K562 (cell line): ENCODE measurements at regions not wholly inside any gene's neighbourhood (a gene's known extent, or its start where the extent isn't known, plus 50 kb on each side); places are given as distances from the start of the nearest gene placed in this dataset.

ENCODE experiments used
- ATAC-seq: fragments of 200-7000 bp; cut with Tn5 transposase; 3 replicates; pipeline ENCODE4 v1.9.1; 2020; ENCODE audit warnings: moderate library complexity
- BruUV-seq: library from RNA; stranded (reverse); fragments of 400-500 nt; replicated peaks from 2 replicates; lab custom pipeline; 2021; lab: Mats Ljungman, UMichigan
- CTCF ChIA-PET: fragments of 300-600 bp; formaldehyde crosslinking; extraction: SDS; loops from one replicate; lab custom pipeline; 2021; ENCODE audit warnings: low intra/inter-chr PET ratio; lab: Yijun Ruan, JAX
- POLR2A ChIA-PET: fragments of 300-600, 350-650 bp; sonication (Branson Sonifier 250); formaldehyde crosslinking; extraction: SDS; loops from one replicate; lab custom pipeline; 2021; ENCODE audit warnings: antibody characterized with exemption, inconsistent platforms; lab: Yijun Ruan, JAX
- DNase-seq, 4 experiments: peaks; one replicate each; pipeline versions ENCODE4 v3.0.0 to v3.0.0-alpha.2; 2011 to 2018; ENCODE audit warnings: low spot score in 3 of 4, mixed read lengths in 3 of 4; ENCODE audit errors: extremely low read depth in 1 of 4
- FAIRE-seq: peaks from 2 replicates; lab custom pipeline; 2011; peaks lifted over from hg19 to GRCh38; lab: Jason Lieb, UNC
- H2AFZ ChIP-seq: 2 replicates; pipeline ENCODE4 v1.6.0; 2011; ENCODE audit warnings: low read depth, low read length, control low read depth, inconsistent platforms
- H3K27ac ChIP-seq: fragments of 200-600 bp; 3 replicates; pipeline ENCODE4 v1.8.0; 2011; ENCODE audit warnings: low read depth, mild to moderate bottlenecking, control low read depth, inconsistent platforms, low read length, moderate library complexity, mixed read lengths; ENCODE audit errors: extremely low read depth
- H3K27me3 ChIP-seq, 2 experiments: fragments of 300-600 bp in 1 of 2; 2 replicates in 1 of 2; 3 replicates in 1 of 2; pipeline versions ENCODE4 v1.6.0 to v1.8.0; 2011; ENCODE audit warnings: inconsistent platforms in 2 of 2, low read length in 2 of 2, mild to moderate bottlenecking in 1 of 2, mixed read lengths in 1 of 2, moderate library complexity in 1 of 2; ENCODE audit not compliant: control insufficient read depth in 2 of 2, insufficient read depth in 2 of 2
- H3K36me3 ChIP-seq: fragments of 300-600 bp; 3 replicates; pipeline ENCODE4 v1.8.0; 2011; ENCODE audit warnings: mild to moderate bottlenecking, low read length, inconsistent platforms; ENCODE audit not compliant: control insufficient read depth, insufficient read depth
- H3K4me1 ChIP-seq, 2 experiments: fragments of 200-600 bp in 1 of 2; replicated peaks in 1 of 2; 2 replicates in 1 of 2; 3 replicates in 1 of 2; pipeline versions ENCODE4 v1.5.1 to v1.8.0; 2011; ENCODE audit warnings: inconsistent platforms in 2 of 2, low read length in 2 of 2, mild to moderate bottlenecking in 1 of 2, mixed read lengths in 1 of 2, moderate library complexity in 1 of 2; ENCODE audit not compliant: control insufficient read depth in 2 of 2, insufficient read depth in 2 of 2
- H3K4me2 ChIP-seq: 2 replicates; pipeline ENCODE4 v1.6.1; 2011; ENCODE audit warnings: low read length, control low read depth, inconsistent platforms, mixed read lengths; ENCODE audit not compliant: insufficient read depth
- H3K4me3 ChIP-seq: fragments of 200-600 bp; sonication (generic), shearing (Covaris generic); 2 replicates; pipeline ENCODE4 v1.5.1; 2016; ENCODE audit warnings: control low read depth, inconsistent platforms
- H3K79me2 ChIP-seq: fragments of 200-600 bp; 3 replicates; pipeline ENCODE4 v1.8.0; 2011; ENCODE audit warnings: low read length, inconsistent platforms; ENCODE audit not compliant: control insufficient read depth, insufficient read depth
- H3K9ac ChIP-seq, 2 experiments: 2 replicates each; pipeline versions ENCODE4 v1.6.0 to v1.6.1; 2011; ENCODE audit warnings: low read depth in 2 of 2, low read length in 2 of 2, control low read depth in 1 of 2, inconsistent platforms in 1 of 2, mild to moderate bottlenecking in 1 of 2, mixed read lengths in 1 of 2; ENCODE audit not compliant: insufficient read depth in 1 of 2
- H3K9me1 ChIP-seq: one replicate; pipeline ENCODE4 v1.6.0; 2011; ENCODE audit warnings: inconsistent platforms, mild to moderate bottlenecking, low read length, moderate library complexity; ENCODE audit not compliant: control insufficient read depth, insufficient read depth
- H3K9me3 ChIP-seq: replicated peaks from 2 replicates; pipeline ENCODE4 v1.5.1; 2011; ENCODE audit warnings: low read depth, low read length, inconsistent platforms; ENCODE audit not compliant: control insufficient read depth, insufficient read depth
- H4K20me1 ChIP-seq: replicated peaks from 2 replicates; pipeline ENCODE4 v1.6.1; 2011; ENCODE audit warnings: low read length, inconsistent platforms, mixed read lengths; ENCODE audit not compliant: control insufficient read depth, insufficient read depth
- BACH1 ChIP-seq: fragments of 200-800 bp; sonication (Bioruptor generic); IDR thresholded peaks from 2 replicates; pipeline ENCODE4 v1.6.1; 2016; ENCODE audit warnings: missing genetic modification characterization, missing compliant biosample characterization
- BDP1 ChIP-seq: IDR thresholded peaks from 3 replicates; pipeline ENCODE4 v1.6.1; 2011; ENCODE audit not compliant: insufficient read length, insufficient read depth
- NONO ChIP-seq, 2 experiments: fragments of 200-400 bp in 1 of 2; fragments of 450-650 bp in 1 of 2; formaldehyde crosslinking in 1 of 2; IDR thresholded peaks; 2 replicates each; pipeline ENCODE4 v1.6.1; 2017; ENCODE audit warnings: low read depth in 2 of 2, mild to moderate bottlenecking in 2 of 2, moderate library complexity in 2 of 2, low read length in 1 of 2
- PPARD ChIP-seq: fragments of 250-450 bp; sonication (Bioruptor Pico); IDR thresholded peaks from 2 replicates; pipeline ENCODE4 v1.8.0; 2022; ENCODE audit warnings: inconsistent platforms, mild to moderate bottlenecking, moderate library complexity
- PTBP1 ChIP-seq: fragments of 200-400 bp; formaldehyde crosslinking; IDR thresholded peaks from 2 replicates; pipeline ENCODE4 v1.6.1; 2017; ENCODE audit warnings: low read depth, low read length
- RBM14 ChIP-seq: fragments of 200-400 bp; formaldehyde crosslinking; IDR thresholded peaks from 2 replicates; pipeline ENCODE4 v1.6.1; 2018; ENCODE audit warnings: low read depth, mild to moderate bottlenecking, low read length, moderate library complexity, borderline replicate concordance; ENCODE audit not compliant: insufficient read depth
- SRSF3 ChIP-seq: fragments of 200-400 bp; formaldehyde crosslinking; IDR thresholded peaks from 2 replicates; pipeline ENCODE4 v1.6.1; 2016; ENCODE audit warnings: mild to moderate bottlenecking, low read length, moderate library complexity; ENCODE audit not compliant: insufficient read depth
- USF1 ChIP-seq: sonication (generic); formaldehyde crosslinking; IDR thresholded peaks from 2 replicates; pipeline ENCODE4 v1.9.0; 2022; ENCODE audit warnings: mild to moderate bottlenecking, missing genetic modification reagents
- ZNF3 ChIP-seq: fragments of 250-450 bp; sonication (Bioruptor Pico); IDR thresholded peaks from 2 replicates; pipeline ENCODE4 v1.5.0; 2021; ENCODE audit warnings: mild to moderate bottlenecking, moderate library complexity
- ZNF408 ChIP-seq: fragments of 250-450 bp; sonication (Bioruptor Pico); IDR thresholded peaks from 2 replicates; pipeline ENCODE4 v1.4.0; 2020; ENCODE audit warnings: low read depth, mild to moderate bottlenecking, moderate library complexity
- ZNF57 ChIP-seq: fragments of 450-650 bp; formaldehyde crosslinking; IDR thresholded peaks from 2 replicates; pipeline ENCODE4 v1.4.0; 2020; ENCODE audit warnings: mild to moderate bottlenecking, moderate library complexity
- ZNF644 ChIP-seq: fragments of 200-800 bp; sonication (Bioruptor generic); IDR thresholded peaks from 2 replicates; pipeline ENCODE4 v1.6.1; 2016; ENCODE audit warnings: low read depth, missing genetic modification characterization, missing compliant biosample characterization
- ZSCAN32 ChIP-seq: fragments of 450-650 bp; formaldehyde crosslinking; IDR thresholded peaks from 2 replicates; pipeline ENCODE4 v1.4.0; 2020; ENCODE audit warnings: mild to moderate bottlenecking, moderate library complexity
- WGBS: fragments of 100-300 bp; shearing (Covaris generic); methylation state at CpG from one replicate; pipeline ENCODE4 v1.1.6; 2016; ENCODE audit warnings: low coverage, mixed read lengths; ENCODE audit not compliant: insufficient coverage; ENCODE audit errors: missing lambda C conversion rate; 5-methylcytosine and 5-hydroxymethylcytosine counted together
- in situ Hi-C: fragments of 300-500 bp; cut with MboI; formaldehyde crosslinking; loops from 4 replicates; pipeline ENCODE4 v1.15.0; 2018; ENCODE audit warnings: inconsistent platforms, mixed read lengths
- intact Hi-C: fragments of 100-400 bp; cut with micrococcal nuclease; formaldehyde crosslinking; loops from 2 replicates; pipeline ENCODE4 v1.14.2; 2022
- TF ChIP-seq, protein P1 (sequence below): fragments of 450-650 bp; formaldehyde crosslinking; IDR thresholded peaks from 2 replicates; pipeline ENCODE4 v1.4.0; 2020; ENCODE audit warnings: mild to moderate bottlenecking, moderate library complexity
- TF ChIP-seq, protein P2 (sequence below): fragments of 250-450 bp; sonication (Bioruptor Pico); IDR thresholded peaks from 2 replicates; pipeline ENCODE4 v1.4.0; 2020; ENCODE audit warnings: mild to moderate bottlenecking, moderate library complexity, borderline replicate concordance
- TF ChIP-seq, protein P3 (sequence below): fragments of 250-450 bp; sonication (Bioruptor Pico); IDR thresholded peaks from 2 replicates; pipeline ENCODE4 v1.9.0; 2021; ENCODE audit warnings: mild to moderate bottlenecking, inconsistent platforms

GRCh38 chr3:107116251-107116650, 261.0 kb upstream of the CCDC54 start:
- no TSS peak for BruUV-seq
- ChIA-PET POLR2A (no interaction called here), CTCF (no interaction called here)
- no peaks in the 10 kb centered on the region for H3K79me2 ChIP-seq
- no peak overlapping the region for H2AFZ ChIP-seq
- ATAC-seq, result no peak
- no peak overlapping the region for H3K9ac ChIP-seq
- no peaks in the 10 kb centered on the region for H3K36me3 ChIP-seq
- no peak for FAIRE-seq
- no peaks in the 10 kb centered on the region for H3K9me1 ChIP-seq
- 53% methylated on average over 13 of the region's 17 CpGs for WGBS
- H3K9me3 ChIP-seq, result no peaks in the 10 kb centered on the region
- H3K27ac ChIP-seq, result no peak overlapping the region
- H3K27me3 ChIP-seq, result no peaks in the 10 kb centered on the region
- intact Hi-C loops (no loop called here), in situ Hi-C loops (no loop called here)
- no peak overlapping the region for H3K4me2 ChIP-seq
- no peak for DNase-seq
- no peaks in the 10 kb centered on the region for H4K20me1 ChIP-seq
- H3K4me3 ChIP-seq, result no peak overlapping the region
- no peaks in the 10 kb centered on the region; a peak in 1 of 5 replicates for H3K4me1 ChIP-seq
- TF ChIP-seq PPARD (CRISPR knock-in tag) (no peak), ZNF644 (tag) (no peak), USF1 (CRISPR knock-in tag) (no peak), ZSCAN32 (no peak), PTBP1 (no peak), NONO (IDR thresholded peaks at IDR 0.05; ENCODE audit: low read depth in 2 of 2, low read length in 1 of 2) (no peak), BACH1 (no peak), ZNF408 (CRISPR knock-in tag) (no peak), ZNF3 (CRISPR knock-in tag) (no peak), SRSF3 (no peak), RBM14 (no peak), BDP1 (no peak), ZNF57 (no peak)
- TF ChIP-seq, protein P1, sequence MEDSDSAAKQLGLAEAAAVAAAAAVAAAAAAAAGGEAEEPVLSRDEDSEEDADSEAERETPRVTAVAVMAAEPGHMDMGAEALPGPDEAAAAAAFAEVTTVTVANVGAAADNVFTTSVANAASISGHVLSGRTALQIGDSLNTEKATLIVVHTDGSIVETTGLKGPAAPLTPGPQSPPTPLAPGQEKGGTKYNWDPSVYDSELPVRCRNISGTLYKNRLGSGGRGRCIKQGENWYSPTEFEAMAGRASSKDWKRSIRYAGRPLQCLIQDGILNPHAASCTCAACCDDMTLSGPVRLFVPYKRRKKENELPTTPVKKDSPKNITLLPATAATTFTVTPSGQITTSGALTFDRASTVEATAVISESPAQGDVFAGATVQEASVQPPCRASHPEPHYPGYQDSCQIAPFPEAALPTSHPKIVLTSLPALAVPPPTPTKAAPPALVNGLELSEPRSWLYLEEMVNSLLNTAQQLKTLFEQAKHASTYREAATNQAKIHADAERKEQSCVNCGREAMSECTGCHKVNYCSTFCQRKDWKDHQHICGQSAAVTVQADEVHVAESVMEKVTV, result no peak
- TF ChIP-seq, protein P2, sequence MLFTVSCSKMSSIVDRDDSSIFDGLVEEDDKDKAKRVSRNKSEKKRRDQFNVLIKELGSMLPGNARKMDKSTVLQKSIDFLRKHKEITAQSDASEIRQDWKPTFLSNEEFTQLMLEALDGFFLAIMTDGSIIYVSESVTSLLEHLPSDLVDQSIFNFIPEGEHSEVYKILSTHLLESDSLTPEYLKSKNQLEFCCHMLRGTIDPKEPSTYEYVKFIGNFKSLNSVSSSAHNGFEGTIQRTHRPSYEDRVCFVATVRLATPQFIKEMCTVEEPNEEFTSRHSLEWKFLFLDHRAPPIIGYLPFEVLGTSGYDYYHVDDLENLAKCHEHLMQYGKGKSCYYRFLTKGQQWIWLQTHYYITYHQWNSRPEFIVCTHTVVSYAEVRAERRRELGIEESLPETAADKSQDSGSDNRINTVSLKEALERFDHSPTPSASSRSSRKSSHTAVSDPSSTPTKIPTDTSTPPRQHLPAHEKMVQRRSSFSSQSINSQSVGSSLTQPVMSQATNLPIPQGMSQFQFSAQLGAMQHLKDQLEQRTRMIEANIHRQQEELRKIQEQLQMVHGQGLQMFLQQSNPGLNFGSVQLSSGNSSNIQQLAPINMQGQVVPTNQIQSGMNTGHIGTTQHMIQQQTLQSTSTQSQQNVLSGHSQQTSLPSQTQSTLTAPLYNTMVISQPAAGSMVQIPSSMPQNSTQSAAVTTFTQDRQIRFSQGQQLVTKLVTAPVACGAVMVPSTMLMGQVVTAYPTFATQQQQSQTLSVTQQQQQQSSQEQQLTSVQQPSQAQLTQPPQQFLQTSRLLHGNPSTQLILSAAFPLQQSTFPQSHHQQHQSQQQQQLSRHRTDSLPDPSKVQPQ (CRISPR knock-in tag), result no peak
- TF ChIP-seq, protein P3, sequence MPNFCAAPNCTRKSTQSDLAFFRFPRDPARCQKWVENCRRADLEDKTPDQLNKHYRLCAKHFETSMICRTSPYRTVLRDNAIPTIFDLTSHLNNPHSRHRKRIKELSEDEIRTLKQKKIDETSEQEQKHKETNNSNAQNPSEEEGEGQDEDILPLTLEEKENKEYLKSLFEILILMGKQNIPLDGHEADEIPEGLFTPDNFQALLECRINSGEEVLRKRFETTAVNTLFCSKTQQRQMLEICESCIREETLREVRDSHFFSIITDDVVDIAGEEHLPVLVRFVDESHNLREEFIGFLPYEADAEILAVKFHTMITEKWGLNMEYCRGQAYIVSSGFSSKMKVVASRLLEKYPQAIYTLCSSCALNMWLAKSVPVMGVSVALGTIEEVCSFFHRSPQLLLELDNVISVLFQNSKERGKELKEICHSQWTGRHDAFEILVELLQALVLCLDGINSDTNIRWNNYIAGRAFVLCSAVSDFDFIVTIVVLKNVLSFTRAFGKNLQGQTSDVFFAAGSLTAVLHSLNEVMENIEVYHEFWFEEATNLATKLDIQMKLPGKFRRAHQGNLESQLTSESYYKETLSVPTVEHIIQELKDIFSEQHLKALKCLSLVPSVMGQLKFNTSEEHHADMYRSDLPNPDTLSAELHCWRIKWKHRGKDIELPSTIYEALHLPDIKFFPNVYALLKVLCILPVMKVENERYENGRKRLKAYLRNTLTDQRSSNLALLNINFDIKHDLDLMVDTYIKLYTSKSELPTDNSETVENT (CRISPR knock-in tag), result no peak
